OCI-LY7 (cell line): ENCODE measurements at regions not wholly inside any gene's neighbourhood (a gene's known extent, or its start where the extent isn't known, plus 50 kb on each side); places are given as distances from the start of the nearest gene placed in this dataset.

Experiments used
- EZH2phosphoT487 ChIP-seq: fragments of 200-600 bp; sonication (generic); IDR thresholded peaks from 2 replicates; pipeline ENCODE4 v1.6.1; 2018; ENCODE audit warnings: low read depth, borderline replicate concordance, mild to moderate bottlenecking, mixed run types, antibody characterized with exemption, low read length, moderate library complexity, mixed read lengths
- TF ChIP-seq, protein P1 (sequence below): fragments of 200-600 bp; sonication (generic); conservative IDR thresholded peaks from 2 replicates; pipeline ENCODE4 v1.5.1; 2014; ENCODE audit warnings: mild to moderate bottlenecking, antibody characterized with exemption, low read length, moderate library complexity, mixed read lengths

DNA sequence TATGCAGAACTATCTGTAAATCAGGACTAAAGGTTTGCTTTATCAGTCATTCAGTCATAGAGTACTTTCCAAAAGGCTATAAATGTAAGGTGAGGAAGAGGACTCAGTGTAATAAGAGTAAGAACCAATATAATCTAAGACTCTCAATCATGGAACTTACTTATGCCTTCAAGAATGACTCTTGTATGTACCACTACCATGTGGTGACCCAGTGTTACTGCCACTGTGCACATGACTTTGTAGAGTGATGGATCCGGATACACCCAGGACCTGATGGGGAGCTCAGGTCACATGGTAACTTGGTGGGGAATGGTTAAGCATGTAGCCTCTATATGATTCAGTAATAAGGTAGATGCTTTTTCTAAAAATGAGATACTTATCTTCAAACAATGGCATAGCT is 2099.8 kb downstream of the MRPL39 start:
- TF ChIP-seq, protein P1, sequence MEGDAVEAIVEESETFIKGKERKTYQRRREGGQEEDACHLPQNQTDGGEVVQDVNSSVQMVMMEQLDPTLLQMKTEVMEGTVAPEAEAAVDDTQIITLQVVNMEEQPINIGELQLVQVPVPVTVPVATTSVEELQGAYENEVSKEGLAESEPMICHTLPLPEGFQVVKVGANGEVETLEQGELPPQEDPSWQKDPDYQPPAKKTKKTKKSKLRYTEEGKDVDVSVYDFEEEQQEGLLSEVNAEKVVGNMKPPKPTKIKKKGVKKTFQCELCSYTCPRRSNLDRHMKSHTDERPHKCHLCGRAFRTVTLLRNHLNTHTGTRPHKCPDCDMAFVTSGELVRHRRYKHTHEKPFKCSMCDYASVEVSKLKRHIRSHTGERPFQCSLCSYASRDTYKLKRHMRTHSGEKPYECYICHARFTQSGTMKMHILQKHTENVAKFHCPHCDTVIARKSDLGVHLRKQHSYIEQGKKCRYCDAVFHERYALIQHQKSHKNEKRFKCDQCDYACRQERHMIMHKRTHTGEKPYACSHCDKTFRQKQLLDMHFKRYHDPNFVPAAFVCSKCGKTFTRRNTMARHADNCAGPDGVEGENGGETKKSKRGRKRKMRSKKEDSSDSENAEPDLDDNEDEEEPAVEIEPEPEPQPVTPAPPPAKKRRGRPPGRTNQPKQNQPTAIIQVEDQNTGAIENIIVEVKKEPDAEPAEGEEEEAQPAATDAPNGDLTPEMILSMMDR: no peak
- no peak for TF ChIP-seq EZH2phosphoT487
